H9 (cell line): ENCODE measurements at regions not wholly inside any gene's neighbourhood (a gene's known extent, or its start where the extent isn't known, plus 50 kb on each side); places are given as distances from the start of the nearest gene placed in this dataset.

ENCODE experiments used
- DNase-seq: peaks from one replicate; pipeline ENCODE4 v3.0.0-alpha.2; 2017
- H2AFZ ChIP-seq: one replicate; pipeline ENCODE4 v1.6.1; 2013; ENCODE audit warnings: mild to moderate bottlenecking, low read length, control low read depth, moderate library complexity
- H2AK5ac ChIP-seq: 2 replicates; pipeline ENCODE4 v1.6.1; 2013; ENCODE audit warnings: low read length, control low read depth, mixed read lengths; ENCODE audit not compliant: insufficient read length
- H2BK120ac ChIP-seq: one replicate; pipeline ENCODE4 v1.6.1; 2013; ENCODE audit warnings: low read depth, mild to moderate bottlenecking, low read length, control low read depth, inconsistent platforms; ENCODE audit not compliant: poor library complexity, severe bottlenecking
- H2BK12ac ChIP-seq: 2 replicates; pipeline ENCODE4 v1.6.1; 2013; ENCODE audit warnings: low read length, control low read depth, mixed read lengths, low read depth; ENCODE audit not compliant: insufficient read length
- H2BK15ac ChIP-seq: 2 replicates; pipeline ENCODE4 v1.6.1; 2013; ENCODE audit warnings: low read depth, low read length, control low read depth
- H2BK20ac ChIP-seq: one replicate; pipeline ENCODE4 v1.6.1; 2013; ENCODE audit warnings: low read depth, mild to moderate bottlenecking, low read length, control low read depth, inconsistent platforms; ENCODE audit not compliant: poor library complexity, severe bottlenecking
- H2BK5ac ChIP-seq: 2 replicates; pipeline ENCODE4 v1.6.1; 2013; ENCODE audit warnings: low read length, control low read depth, mixed read lengths; ENCODE audit not compliant: insufficient read length
- H3K14ac ChIP-seq: 2 replicates; pipeline ENCODE4 v1.6.1; 2013; ENCODE audit warnings: low read length, control low read depth; ENCODE audit not compliant: insufficient read depth
- H3K18ac ChIP-seq: 2 replicates; pipeline ENCODE4 v1.6.1; 2013; ENCODE audit warnings: low read depth, mild to moderate bottlenecking, mixed read lengths, low read length, control low read depth; ENCODE audit not compliant: insufficient read length
- H3K23ac ChIP-seq: 2 replicates; pipeline ENCODE4 v1.6.1; 2013; ENCODE audit warnings: low read length, control low read depth, mixed read lengths, low read depth; ENCODE audit not compliant: insufficient read length
- H3K23me2 ChIP-seq: 2 replicates; pipeline ENCODE4 v1.6.1; 2013; ENCODE audit warnings: low read depth, mild to moderate bottlenecking, mixed read lengths, low read length, control low read depth; ENCODE audit not compliant: insufficient read length, poor library complexity, severe bottlenecking
- H3K27ac ChIP-seq: 2 replicates; pipeline ENCODE4 v1.5.1; 2013; ENCODE audit warnings: low read length, control low read depth, mixed read lengths, low read depth; ENCODE audit not compliant: insufficient read length
- H3K27me3 ChIP-seq: 2 replicates; pipeline ENCODE4 v1.6.1; 2013; ENCODE audit warnings: low read length, control low read depth, inconsistent platforms; ENCODE audit not compliant: insufficient read depth
- H3K4ac ChIP-seq: 2 replicates; pipeline ENCODE4 v1.6.1; 2013; ENCODE audit warnings: low read depth, mild to moderate bottlenecking, control low read depth, inconsistent platforms, low read length, moderate library complexity
- H3K4me1 ChIP-seq: 2 replicates; pipeline ENCODE4 v1.6.1; 2013; ENCODE audit warnings: low read length, control low read depth, inconsistent platforms; ENCODE audit not compliant: insufficient read depth
- H3K4me2 ChIP-seq: 2 replicates; pipeline ENCODE4 v1.6.1; 2013; ENCODE audit warnings: low read length, control low read depth, mixed read lengths; ENCODE audit not compliant: insufficient read length, insufficient read depth
- H3K56ac ChIP-seq: 2 replicates; pipeline ENCODE4 v1.6.1; 2013; ENCODE audit warnings: low read depth, mild to moderate bottlenecking, mixed read lengths, low read length, control low read depth; ENCODE audit not compliant: insufficient read length
- H3K79me1 ChIP-seq: 2 replicates; pipeline ENCODE4 v1.6.1; 2013; ENCODE audit warnings: low read depth, mild to moderate bottlenecking, moderate library complexity, low read length, control low read depth, inconsistent platforms; ENCODE audit not compliant: insufficient read depth, poor library complexity, severe bottlenecking
- H3K79me2 ChIP-seq: 2 replicates; pipeline ENCODE4 v1.6.1; 2013; ENCODE audit warnings: low read length, control low read depth, inconsistent platforms; ENCODE audit not compliant: insufficient read depth
- H3K9ac ChIP-seq: 2 replicates; pipeline ENCODE4 v1.6.1; 2013; ENCODE audit warnings: low read length, control low read depth, mixed read lengths; ENCODE audit not compliant: insufficient read length; ENCODE audit errors: extremely low read depth
- H3K9me3 ChIP-seq: one replicate; pipeline ENCODE4 v1.6.1; 2013; ENCODE audit warnings: low read depth, low read length, inconsistent platforms; ENCODE audit not compliant: control insufficient read depth
- H3T11ph ChIP-seq: one replicate; pipeline ENCODE4 v1.6.1; 2013; ENCODE audit warnings: mild to moderate bottlenecking, low read length, control low read depth, inconsistent platforms
- H4K20me1 ChIP-seq: one replicate; pipeline ENCODE4 v1.6.1; 2013; ENCODE audit not compliant: control insufficient read depth, insufficient read length, insufficient read depth
- H4K5ac ChIP-seq: 2 replicates; pipeline ENCODE4 v1.6.1; 2013; ENCODE audit warnings: low read depth, mild to moderate bottlenecking, mixed read lengths, low read length, control low read depth; ENCODE audit not compliant: insufficient read length
- H4K8ac ChIP-seq: replicated peaks from 2 replicates; pipeline ENCODE4 v1.6.1; 2013; ENCODE audit warnings: low read length, control low read depth, mixed read lengths, low read depth; ENCODE audit not compliant: insufficient read length
- H4K91ac ChIP-seq: 2 replicates; pipeline ENCODE4 v1.6.1; 2013; ENCODE audit warnings: low read depth, mild to moderate bottlenecking, moderate library complexity, mixed read lengths, low read length, control low read depth; ENCODE audit not compliant: insufficient read length
- H3K27ac Mint-ChIP-seq, 3 experiments: 2 replicates in 2 of 3; 3 replicates in 1 of 3; pipeline ENCODE4 v1.8.0; 2020 to 2021; ENCODE audit warnings: mixed read lengths in 3 of 3, mild to moderate bottlenecking in 1 of 3, moderate library complexity in 1 of 3
- H3K27me3 Mint-ChIP-seq: 2 replicates; pipeline ENCODE4 v1.8.0; 2021; ENCODE audit warnings: low read depth, mild to moderate bottlenecking, moderate library complexity, mixed read lengths
- H3K36me3 Mint-ChIP-seq, 3 experiments: 2 replicates in 2 of 3; 3 replicates in 1 of 3; pipeline ENCODE4 v1.8.0; 2020 to 2021; ENCODE audit warnings: low read depth in 3 of 3, mixed read lengths in 3 of 3; ENCODE audit not compliant: insufficient read depth in 1 of 3
- H3K4me1 Mint-ChIP-seq, 2 experiments: 2 replicates each; pipeline ENCODE4 v1.8.0; 2020; ENCODE audit warnings: mixed read lengths in 2 of 2
- H3K4me3 Mint-ChIP-seq, 2 experiments: 2 replicates in 1 of 2; 3 replicates in 1 of 2; pipeline ENCODE4 v1.8.0; 2020 to 2021; ENCODE audit warnings: mild to moderate bottlenecking in 2 of 2, mixed read lengths in 2 of 2, moderate library complexity in 1 of 2
- H3K9me3 Mint-ChIP-seq, 2 experiments: 2 replicates in 1 of 2; 3 replicates in 1 of 2; pipeline ENCODE4 v1.8.0; 2020; ENCODE audit warnings: mild to moderate bottlenecking in 2 of 2, mixed read lengths in 2 of 2, moderate library complexity in 1 of 2
- WGBS: extraction: QIAGEN DNeasy Blood & Tissue Kit; methylation state at CpG from one replicate; pipeline ENCODE4 v1.1.7; 2013; ENCODE audit warnings: missing lambda C conversion rate, low lambda C conversion rate, mixed read lengths; ENCODE audit not compliant: insufficient read length; ENCODE audit errors: extremely low coverage; 5-methylcytosine and 5-hydroxymethylcytosine counted together
- TF ChIP-seq, protein P1 (sequence below): fragments of 200-600 bp; sonication (generic); conservative IDR thresholded peaks from 3 replicates; pipeline ENCODE4 v1.8.0; 2021; ENCODE audit warnings: antibody characterized with exemption, mild to moderate bottlenecking

DNA sequence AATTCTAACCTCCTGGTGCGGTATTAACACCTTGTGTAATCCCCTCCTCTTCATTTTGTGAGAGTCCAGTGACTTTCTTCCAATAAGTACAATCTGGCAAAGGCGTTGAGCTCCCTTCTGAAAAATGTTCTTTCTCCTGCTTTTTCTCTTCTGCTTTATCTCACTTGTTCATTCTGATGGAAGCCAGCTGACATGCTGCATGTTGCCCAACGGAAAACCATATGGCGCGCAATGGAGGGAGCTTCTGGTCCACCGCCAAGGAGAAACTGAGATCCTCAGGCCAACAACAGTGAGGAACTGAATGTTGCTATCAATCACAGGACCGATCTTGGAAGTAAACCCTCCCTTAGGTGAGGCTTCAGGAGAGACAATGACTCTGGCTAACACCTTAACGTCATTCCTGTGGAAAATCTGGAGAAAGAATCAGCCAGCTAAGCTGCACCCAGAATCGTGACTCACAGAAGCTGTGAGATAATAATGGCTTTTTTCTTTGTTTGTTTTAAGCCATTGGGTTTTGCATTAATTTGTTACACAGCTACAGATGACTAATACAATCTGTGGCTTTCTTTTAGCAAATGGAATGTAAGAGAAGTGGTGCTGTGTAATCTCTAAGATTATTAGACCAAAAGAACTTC is 1323.9 kb upstream of the DDX18 start:
- H3K23me2 ChIP-seq, result no peaks in the 10 kb centered on the region
- no CpG with 5 or more reads among the region's 9 CpGs for WGBS
- no peaks in the 10 kb centered on the region for H3K9me3 ChIP-seq
- Mint-ChIP-seq H3K9me3 (peaks cover 3 to 8% of the 10 kb centered on the region in 2 experiments; a peak in 4 of 5 replicates), H3K27ac (no peak overlapping the region), H3K4me1 (no peaks in the 10 kb centered on the region), H3K36me3 (peaks cover 0 to 2% (median 0%) of the 10 kb centered on the region in 3 experiments; a peak in 1 of 7 replicates), H3K27me3 (no peaks in the 10 kb centered on the region), H3K4me3 (no peak overlapping the region)
- no peak overlapping the region for H3K18ac ChIP-seq
- H2BK12ac ChIP-seq, result no peak overlapping the region
- H3K56ac ChIP-seq, result no peak overlapping the region
- no peak overlapping the region for H4K91ac ChIP-seq
- no peak overlapping the region for H2BK20ac ChIP-seq
- H2AFZ ChIP-seq, result no peak overlapping the region
- H2AK5ac ChIP-seq, result no peak overlapping the region
- H3K79me2 ChIP-seq, result no peaks in the 10 kb centered on the region
- no peaks in the 10 kb centered on the region for H4K20me1 ChIP-seq
- no peak overlapping the region for H3T11ph ChIP-seq
- H2BK120ac ChIP-seq, result no peak overlapping the region
- H4K8ac ChIP-seq, result no peak overlapping the region
- H3K14ac ChIP-seq, result no peak overlapping the region
- no peak for DNase-seq
- no peaks in the 10 kb centered on the region for H3K79me1 ChIP-seq
- no peak overlapping the region for H3K27ac ChIP-seq
- TF ChIP-seq, protein P1, sequence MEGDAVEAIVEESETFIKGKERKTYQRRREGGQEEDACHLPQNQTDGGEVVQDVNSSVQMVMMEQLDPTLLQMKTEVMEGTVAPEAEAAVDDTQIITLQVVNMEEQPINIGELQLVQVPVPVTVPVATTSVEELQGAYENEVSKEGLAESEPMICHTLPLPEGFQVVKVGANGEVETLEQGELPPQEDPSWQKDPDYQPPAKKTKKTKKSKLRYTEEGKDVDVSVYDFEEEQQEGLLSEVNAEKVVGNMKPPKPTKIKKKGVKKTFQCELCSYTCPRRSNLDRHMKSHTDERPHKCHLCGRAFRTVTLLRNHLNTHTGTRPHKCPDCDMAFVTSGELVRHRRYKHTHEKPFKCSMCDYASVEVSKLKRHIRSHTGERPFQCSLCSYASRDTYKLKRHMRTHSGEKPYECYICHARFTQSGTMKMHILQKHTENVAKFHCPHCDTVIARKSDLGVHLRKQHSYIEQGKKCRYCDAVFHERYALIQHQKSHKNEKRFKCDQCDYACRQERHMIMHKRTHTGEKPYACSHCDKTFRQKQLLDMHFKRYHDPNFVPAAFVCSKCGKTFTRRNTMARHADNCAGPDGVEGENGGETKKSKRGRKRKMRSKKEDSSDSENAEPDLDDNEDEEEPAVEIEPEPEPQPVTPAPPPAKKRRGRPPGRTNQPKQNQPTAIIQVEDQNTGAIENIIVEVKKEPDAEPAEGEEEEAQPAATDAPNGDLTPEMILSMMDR, result no peak
- H3K9ac ChIP-seq, result no peak overlapping the region
- no peak overlapping the region for H3K4me2 ChIP-seq
- H3K23ac ChIP-seq, result no peak overlapping the region
- H2BK5ac ChIP-seq, result no peak overlapping the region
- no peak overlapping the region for H4K5ac ChIP-seq
- H2BK15ac ChIP-seq, result no peak overlapping the region
- no peak overlapping the region for H3K4ac ChIP-seq
- H3K4me1 ChIP-seq, result no peaks in the 10 kb centered on the region
- H3K27me3 ChIP-seq, result no peaks in the 10 kb centered on the region
